PC-9 (cell line): ENCODE measurements at regions not wholly inside any gene's neighbourhood (a gene's known extent, or its start where the extent isn't known, plus 50 kb on each side); places are given as distances from the start of the nearest gene placed in this dataset.

Experiments used
- EZH2 ChIP-seq: fragments of 200-600 bp; sonication (generic); IDR thresholded peaks from 2 replicates; pipeline ENCODE4 v1.8.0; 2017; ENCODE audit warnings: antibody characterized with exemption, low read depth
- TF ChIP-seq, protein P1 (sequence below): fragments of 200-600 bp; sonication (generic); conservative IDR thresholded peaks from 2 replicates; pipeline ENCODE4 v1.6.1; 2017; ENCODE audit warnings: mixed run types, antibody characterized with exemption, mild to moderate bottlenecking, moderate library complexity

DNA sequence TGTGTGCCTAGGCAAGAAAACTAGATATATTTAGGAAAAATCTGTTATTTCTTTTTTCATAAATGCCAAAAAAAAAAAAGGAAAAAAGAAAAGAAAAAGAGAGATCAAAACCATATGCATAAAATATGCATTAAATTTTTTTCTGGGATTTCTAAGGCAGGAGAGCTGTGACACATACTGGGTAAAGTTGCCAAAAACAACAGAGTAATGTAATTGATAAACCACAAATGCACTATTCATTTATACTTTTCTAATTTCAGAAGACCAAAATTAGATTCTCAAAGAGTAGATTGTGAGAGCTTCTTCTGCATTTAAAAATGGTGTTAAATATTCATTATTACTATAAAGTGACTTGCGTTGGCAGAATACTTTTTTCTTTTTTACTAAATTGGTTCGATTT lies 673.8 kb upstream of the MGAT4C start:
- TF ChIP-seq, protein P1, sequence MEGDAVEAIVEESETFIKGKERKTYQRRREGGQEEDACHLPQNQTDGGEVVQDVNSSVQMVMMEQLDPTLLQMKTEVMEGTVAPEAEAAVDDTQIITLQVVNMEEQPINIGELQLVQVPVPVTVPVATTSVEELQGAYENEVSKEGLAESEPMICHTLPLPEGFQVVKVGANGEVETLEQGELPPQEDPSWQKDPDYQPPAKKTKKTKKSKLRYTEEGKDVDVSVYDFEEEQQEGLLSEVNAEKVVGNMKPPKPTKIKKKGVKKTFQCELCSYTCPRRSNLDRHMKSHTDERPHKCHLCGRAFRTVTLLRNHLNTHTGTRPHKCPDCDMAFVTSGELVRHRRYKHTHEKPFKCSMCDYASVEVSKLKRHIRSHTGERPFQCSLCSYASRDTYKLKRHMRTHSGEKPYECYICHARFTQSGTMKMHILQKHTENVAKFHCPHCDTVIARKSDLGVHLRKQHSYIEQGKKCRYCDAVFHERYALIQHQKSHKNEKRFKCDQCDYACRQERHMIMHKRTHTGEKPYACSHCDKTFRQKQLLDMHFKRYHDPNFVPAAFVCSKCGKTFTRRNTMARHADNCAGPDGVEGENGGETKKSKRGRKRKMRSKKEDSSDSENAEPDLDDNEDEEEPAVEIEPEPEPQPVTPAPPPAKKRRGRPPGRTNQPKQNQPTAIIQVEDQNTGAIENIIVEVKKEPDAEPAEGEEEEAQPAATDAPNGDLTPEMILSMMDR, result no peak
- TF ChIP-seq EZH2, result no peak
